NCI-H748 treated with DMSO at 0.1 percent for 48 hours (cell line): ENCODE measurements at regions not wholly inside any gene's neighbourhood (a gene's known extent, or its start where the extent isn't known, plus 50 kb on each side); places are given as distances from the start of the nearest gene placed in this dataset.

Experiments
- DNase-seq: peaks from one replicate; lab custom pipeline; 2025; lab: John Stamatoyannopoulos, UW

- DNase-seq, result peak; percentile 94
These were observed 183.8 kb downstream of the CCDC59 start for GRCh38 chr12:82174383-82174782.

GRCh38 chr12:82149045-82149444, 209.1 kb downstream of the CCDC59 start:
- no peak for DNase-seq

GRCh38 chr12:82146740-82147139, 211.4 kb downstream of the CCDC59 start:
- no peak for DNase-seq

GRCh38 chr12:82144505-82144904, 213.7 kb downstream of the CCDC59 start:
- no peak for DNase-seq

GRCh38 chr12:82132390-82132789, 225.8 kb downstream of the CCDC59 start:
- DNase-seq, result no peak

GRCh38 chr12:82130762-82131161, 227.4 kb downstream of the CCDC59 start:
- DNase-seq, result no peak

GRCh38 chr12:82124711-82125380, 233.3 kb downstream of the CCDC59 start:
- no peak for DNase-seq

GRCh38 chr12:82121545-82121944, 236.6 kb downstream of the CCDC59 start:
- DNase-seq, result no peak

GRCh38 chr12:82120901-82121300, 237.3 kb downstream of the CCDC59 start:
- DNase-seq, result no peak

GRCh38 chr12:82109243-82109642, 248.9 kb downstream of the CCDC59 start:
- no peak for DNase-seq

GRCh38 chr12:82108615-82109014, 249.6 kb downstream of the CCDC59 start:
- no peak for DNase-seq

GRCh38 chr12:82099216-82099615, 259.0 kb downstream of the CCDC59 start:
- no peak for DNase-seq

GRCh38 chr12:82097877-82098276, 260.3 kb downstream of the CCDC59 start:
- no peak for DNase-seq

GRCh38 chr12:82097438-82097837, 260.7 kb downstream of the CCDC59 start:
- DNase-seq, result no peak

- DNase-seq, result no peak
These were observed 268.0 kb downstream of the CCDC59 start for GRCh38 chr12:82090165-82090564.

- DNase-seq, result no peak
These were observed 268.6 kb downstream of the CCDC59 start for GRCh38 chr12:82089369-82090121.

- DNase-seq, result no peak
These were observed 275.7 kb downstream of the CCDC59 start for GRCh38 chr12:82082501-82082900.

GRCh38 chr12:82069931-82070514, 288.2 kb downstream of the CCDC59 start:
- no peak for DNase-seq

GRCh38 chr12:82058197-82058596, 299.0 kb upstream of the PPFIA2 start:
- no peak for DNase-seq

GRCh38 chr12:82057770-82058169, 298.6 kb upstream of the PPFIA2 start:
- DNase-seq, result no peak

GRCh38 chr12:82055391-82055790, 296.2 kb upstream of the PPFIA2 start:
- DNase-seq, result no peak

GRCh38 chr12:82054566-82054965, 295.4 kb upstream of the PPFIA2 start:
- DNase-seq, result no peak

GRCh38 chr12:82047446-82047845, 288.3 kb upstream of the PPFIA2 start:
- DNase-seq, result no peak
